Stimulated activated CD4-positive, alpha-beta T cell treated with anti-CD3 and anti-CD28 coated beads, TNF-alpha, amount 100 ng/mL, for 24 hours (primary cell): ENCODE measurements at regions not wholly inside any gene's neighbourhood (a gene's known extent, or its start where the extent isn't known, plus 50 kb on each side); places are given as distances from the start of the nearest gene placed in this dataset.
"Not testable (repeated sequence)": the region's sequence is repeated elsewhere in the genome, so short reads cannot be mapped to it uniquely, and the experiment has no call there.

Experiments
- DNase-seq, 3 experiments: peaks; one replicate each; pipeline ENCODE4 v3.0.0-alpha.2; 2020; ENCODE audit warnings: low read depth in 3 of 3

DNA sequence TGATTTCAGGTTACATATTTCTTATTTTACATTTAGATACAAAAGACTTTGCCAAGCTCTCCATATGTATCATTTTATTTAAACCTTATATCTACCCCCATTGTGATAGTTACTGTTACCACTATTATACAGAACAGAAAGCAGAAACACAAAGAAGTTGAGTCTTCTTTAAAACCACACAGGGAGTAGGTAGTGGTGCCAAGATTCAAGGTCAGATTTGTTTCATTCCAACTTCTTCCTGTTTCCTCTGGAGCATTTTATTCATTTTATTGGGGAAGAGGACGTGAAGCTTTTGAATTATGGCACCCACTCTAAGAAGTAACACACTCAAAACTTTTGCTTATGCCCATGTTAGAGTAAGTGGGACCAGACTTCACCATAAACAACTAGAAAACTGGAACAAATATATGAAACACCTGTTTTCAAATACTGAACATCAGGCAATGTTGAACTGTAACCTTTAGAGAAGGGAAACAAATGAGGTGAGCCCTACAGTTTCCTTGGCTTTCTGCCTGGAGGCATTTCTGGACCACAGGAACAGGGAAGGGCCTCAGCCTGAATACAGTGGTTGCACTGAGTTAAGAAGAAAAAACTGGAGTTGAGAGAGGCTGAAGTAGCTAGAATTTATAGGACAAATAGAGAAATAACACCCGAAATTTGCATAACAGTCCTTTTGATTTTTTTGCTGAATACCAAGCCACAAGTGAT lies 160.4 kb upstream of the SSTR1 start:
- DNase-seq = no peak

DNA sequence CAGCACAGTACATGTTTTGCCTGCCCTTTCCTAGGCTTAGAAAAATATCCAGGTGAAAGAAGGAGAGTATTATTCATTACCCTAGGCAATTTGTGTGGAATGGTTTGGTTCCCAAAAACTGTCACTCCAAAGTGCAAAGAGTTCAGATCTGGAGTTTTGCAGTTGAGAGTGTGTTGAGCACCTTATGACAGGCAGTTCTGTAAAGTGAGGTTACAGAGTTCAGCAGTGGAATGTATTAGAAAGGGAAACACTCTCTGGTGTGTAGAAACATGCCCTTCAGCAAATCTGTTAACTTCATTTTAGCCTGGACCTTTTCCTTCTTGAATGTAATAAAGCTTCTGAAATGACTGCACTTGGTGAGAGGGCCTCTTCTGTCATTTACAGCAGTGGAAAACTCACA lies 154.0 kb upstream of the SSTR1 start:
- no peak for DNase-seq

DNA sequence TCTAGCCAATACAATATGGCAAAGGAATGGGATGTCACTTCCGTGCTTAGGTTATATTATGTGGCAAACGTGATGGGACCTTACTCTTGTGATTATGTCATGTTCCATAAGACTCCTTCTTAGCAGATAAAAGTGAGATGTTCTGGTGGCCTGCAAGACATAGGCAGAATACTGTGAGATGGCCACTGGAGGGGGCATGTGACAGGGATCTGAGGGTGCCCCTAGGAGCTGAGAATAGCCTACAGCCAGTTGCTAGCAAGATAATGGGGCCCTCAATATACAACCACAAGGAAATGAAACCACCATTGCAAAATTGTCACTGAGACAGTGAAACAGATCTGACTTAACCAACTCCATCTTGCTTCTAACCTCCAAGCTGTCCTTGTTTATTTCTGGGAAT lies 151.4 kb upstream of the SSTR1 start:
- DNase-seq = no peak

DNA sequence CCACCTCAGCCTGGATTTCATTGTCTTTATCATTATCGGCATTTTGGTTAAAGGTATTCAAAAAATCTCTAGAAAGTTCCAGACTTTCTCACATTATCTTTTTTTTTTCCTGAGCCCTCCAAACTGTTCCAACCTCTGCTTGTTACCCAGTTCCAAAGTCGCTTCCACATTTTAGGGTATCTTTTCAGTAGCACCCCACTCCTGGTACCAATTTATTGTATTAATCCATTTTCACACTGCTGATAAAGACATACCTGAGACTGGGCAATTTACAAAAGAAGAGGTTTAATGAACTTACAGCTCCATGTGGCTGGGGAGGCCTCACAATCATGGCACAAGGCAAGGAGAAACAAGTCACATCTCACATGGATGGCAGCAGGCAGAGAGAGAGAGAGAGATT lies 145.5 kb upstream of the SSTR1 start:
- DNase-seq = not testable (repeated sequence)

DNA sequence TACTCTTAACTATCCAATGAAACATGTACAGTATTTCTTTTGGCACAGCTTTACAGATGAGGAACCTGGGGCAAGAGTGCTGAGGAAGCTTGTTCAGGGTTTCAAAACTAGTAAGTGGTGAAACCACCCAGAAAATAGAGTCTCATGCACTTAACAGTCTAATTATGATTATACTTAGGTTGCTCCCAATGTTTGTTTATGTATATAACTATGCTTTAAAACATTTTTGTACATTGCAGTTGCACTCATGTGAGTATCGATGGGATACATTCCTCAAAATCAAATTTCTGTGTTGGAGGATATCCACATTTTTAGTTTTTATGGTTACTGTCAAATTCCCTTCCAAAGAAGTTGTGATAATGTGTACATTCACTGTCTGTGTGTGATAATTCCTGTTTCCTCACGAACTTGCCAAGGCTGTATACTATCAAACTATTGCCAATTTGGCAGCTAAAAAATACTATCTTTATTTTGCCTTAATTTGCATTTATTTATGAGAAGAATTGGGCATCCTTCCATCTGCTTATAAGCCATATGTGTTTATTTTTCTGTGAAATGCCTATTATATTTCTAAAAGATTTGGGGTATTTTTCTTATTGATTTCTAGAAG lies 143.9 kb upstream of the SSTR1 start:
- DNase-seq = no peak

DNA sequence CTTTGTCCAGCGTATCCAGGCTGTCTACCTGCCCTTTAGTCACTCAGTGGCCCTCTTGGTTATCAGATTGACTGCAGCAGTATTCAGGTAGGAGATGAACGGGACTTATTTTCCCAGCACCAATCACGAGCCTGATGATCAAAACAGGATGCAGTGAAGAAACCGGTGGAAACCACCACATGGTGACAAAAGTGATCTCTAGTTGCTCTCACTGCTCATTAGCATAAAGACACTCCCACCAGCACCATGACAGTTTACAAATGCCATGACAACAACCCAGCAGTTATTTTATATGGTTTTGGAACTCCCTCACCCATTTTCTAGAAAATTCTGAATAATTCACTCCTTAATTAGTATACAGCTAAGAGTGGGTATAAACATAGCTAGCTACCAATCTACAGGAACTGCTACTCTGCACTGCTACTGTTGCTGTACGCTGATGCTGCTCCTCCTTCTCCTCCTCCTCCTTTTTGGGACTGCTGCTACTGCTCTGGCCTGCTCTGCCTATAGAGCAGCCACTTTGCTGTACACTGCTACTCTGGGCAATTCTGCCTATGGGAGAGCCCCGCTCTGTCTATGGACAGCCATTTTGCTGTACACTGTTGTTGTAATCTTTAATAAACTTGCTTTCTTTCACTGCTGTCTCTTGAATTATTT lies 142.5 kb upstream of the SSTR1 start:
- peak in 2 of 3 experiments; percentile 9 to 36 for DNase-seq

DNA sequence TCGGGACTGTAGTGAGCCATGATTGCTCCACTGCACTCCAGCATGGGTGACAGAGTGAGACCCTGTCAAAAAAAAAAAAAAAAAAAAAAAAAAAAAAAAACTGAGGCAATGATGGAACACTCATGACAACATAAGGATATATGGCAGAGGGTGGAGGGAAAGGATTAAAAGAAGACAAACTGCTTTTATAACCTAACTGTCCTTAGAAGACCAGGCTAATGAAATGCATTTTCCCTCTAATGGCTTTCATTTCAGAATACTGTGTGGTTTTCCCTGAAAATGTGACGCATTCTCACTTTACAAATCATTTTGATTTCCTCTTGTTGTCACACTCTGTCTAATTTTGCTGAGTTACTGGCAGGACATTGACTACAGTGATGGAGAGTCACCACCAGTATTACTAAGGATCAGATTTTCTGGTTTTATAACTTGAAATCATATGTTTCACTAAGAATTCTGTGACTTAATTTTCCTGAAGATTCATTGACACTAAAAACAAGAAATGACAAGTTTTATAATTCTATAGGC lies 137.6 kb upstream of the SSTR1 start:
- DNase-seq = no peak

DNA sequence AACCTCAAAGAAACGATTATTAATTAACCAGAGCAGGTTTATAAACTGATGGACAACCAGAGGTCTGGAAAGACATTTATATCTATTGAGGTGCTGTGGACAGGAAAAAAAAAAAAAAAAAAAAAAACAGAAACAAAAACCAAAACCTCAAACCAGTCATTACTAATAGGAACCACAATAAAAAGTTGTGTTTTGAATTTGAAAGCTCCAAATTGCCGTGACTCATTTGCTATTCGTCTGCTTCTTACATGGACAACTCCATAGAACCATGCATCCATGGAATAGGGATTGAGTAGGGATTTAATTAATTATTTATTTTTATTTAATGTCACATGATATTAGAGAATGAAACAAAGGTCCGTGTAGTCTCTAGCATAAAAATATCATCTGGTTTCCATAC lies 134.1 kb upstream of the SSTR1 start:
- no peak for DNase-seq

DNA sequence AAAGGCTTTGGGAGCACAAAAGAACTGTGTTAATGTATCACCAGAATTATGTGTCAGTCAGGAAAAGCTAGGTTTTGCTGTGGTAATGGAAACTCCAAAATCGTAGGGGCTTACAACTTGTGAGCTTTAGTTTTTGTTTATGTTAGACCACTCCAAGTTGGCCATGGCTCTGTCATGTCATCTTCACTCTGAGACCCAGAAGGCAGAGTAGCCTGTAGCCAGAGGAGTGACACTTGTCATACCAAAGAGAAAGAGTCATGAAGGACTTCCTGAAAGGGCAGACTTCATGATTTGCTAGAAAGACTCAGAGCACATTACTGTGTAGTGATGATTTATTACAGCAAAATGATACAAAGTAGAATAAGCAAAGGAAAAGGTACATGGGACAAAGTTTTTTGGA lies 133.6 kb upstream of the SSTR1 start:
- DNase-seq = no peak

DNA sequence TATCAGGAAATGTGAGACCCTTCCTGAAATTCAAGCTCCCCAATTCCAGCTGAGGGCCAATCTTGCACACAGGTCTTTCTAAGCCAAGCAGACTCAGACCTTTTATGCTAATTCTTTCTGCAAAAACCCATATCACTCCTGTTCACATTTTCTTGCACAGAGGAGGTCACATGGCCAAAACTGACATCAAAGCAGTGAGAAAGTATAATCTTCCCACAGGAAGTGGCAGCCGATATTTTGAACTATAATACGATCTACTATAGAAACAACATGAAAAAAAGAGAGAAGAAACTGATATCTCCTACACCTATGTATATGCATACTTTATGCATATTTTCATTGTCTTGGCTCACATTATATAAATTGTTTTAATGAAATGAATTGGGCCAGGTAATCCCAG lies 132.9 kb upstream of the SSTR1 start:
- no peak for DNase-seq

DNA sequence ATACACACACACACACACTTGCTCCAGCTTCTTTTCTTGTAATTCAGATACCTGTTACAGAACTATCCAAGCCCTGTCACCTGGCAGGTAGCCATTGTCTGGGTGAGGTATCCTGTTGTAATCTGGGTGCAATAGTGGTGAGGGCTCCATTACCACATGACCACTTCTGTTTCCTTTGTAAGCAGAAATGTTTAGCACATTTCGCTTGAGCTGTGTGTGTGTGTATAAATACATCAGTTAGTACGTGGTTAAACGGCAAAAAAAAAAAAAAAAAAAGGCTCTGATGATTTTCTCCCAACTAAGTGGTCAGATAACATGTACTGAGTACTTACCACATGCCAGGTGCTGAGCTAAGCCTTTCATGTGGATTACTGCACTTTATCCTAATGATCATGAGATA lies 129.3 kb upstream of the SSTR1 start:
- no peak for DNase-seq

DNA sequence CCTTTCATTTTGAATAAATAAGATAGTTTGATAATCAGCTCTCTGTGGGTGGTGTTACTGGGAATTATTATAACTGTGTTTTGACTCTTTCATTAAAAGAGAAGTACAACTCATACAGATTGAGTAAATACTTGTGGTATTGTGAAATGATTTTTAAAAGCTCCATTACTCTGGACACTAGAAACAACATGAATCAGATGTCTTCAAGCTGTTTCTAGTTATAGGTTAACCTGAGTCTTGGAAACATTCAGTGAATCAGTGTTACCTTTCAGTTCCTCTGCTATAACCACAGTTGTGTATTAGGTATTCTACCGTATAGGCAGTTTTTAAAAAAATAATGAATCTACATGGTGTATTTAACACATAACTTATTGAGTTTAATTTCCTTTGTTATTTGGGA lies 128.4 kb upstream of the SSTR1 start:
- DNase-seq = no peak

DNA sequence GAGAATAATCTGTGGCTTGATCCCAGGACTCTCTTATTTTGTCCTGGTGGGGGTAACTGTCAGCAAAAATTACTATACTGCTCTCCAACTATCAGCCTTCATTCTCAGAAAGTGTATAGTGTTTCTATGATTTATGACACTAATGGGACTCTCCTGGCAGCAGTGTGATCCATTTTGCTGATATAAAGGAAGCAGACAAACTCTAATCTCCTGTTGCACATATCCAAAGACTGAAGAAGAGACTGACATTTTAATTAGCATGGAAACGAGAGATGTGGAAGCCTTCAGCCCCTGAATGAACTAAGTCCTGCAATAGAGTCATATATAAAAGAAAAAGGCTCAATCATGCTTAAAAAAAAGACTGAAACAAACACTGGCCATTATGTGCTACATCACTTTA lies 127.8 kb upstream of the SSTR1 start:
- no peak for DNase-seq

DNA sequence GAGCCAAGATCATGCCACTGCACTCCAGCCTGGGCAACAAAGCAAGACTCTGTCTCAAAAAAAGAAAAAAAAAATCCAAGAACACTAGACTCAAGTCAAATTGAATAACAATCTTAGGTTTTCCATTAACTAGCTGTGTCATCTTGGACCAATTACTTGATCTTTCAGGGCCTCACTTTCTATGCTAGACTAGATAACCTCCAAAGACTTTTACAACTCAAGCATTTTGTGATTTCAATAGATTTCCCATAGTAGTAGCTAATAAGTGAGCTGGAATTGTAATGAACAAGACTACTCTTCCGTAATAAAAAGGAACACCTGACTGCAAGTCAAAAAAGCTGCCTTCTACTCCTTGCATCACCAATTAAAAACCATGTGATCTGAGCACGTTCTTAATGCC lies 127.0 kb upstream of the SSTR1 start:
- DNase-seq = no peak

DNA sequence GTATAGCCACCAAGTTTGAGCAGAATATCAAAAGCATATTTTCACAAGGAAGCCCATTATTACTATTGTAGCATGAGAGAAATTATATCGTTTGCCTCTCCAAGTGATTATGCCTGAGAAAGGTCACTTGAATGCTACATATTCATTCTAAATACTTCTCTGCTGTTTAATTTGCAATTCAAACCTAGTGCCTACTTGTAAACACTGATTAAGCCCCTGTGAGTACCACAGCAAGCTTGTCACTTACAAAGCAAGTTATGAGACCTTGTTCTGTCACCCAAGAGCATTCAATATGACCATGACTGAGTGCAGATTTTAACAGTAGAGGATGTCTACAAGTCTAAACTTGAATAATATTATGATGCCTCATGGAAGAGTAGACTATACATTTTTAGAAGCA lies 124.7 kb upstream of the SSTR1 start:
- no peak for DNase-seq

DNA sequence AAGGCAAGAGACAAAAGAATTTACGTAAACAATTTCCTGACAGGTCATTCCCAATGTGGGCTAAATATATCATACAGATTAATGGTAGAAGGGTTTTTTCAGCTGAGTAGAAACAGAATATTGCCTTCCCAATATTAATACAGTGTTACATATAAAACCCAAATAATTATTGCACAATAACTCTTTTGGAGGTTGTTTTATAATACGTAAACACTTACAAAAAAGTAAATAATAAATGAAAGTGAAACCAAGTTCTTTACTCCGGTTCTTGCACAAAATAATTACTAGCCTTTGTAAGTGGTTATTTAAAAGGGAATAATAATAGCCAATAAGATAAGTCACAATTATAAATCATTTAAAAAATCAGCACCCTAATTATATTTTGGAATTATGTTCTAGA lies 118.6 kb upstream of the SSTR1 start:
- no peak for DNase-seq

DNA sequence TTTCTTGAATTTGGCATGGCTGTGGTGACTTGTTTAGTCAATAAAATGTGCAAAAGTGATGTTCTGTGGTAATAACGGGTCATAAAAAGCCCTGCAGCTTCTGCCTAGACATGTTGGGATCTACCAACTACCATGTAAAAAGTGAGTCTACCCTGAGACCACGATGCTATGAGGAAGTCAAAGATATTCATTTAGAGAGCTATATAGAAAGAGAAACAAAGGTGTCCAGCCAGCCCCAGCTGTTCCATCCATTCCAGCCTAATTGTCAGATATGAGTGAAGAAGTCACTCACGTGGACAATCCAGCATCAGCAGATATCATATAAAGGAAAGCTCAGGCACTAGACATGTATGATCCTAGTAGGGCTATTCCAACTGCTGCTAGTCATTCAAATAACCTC lies 117.2 kb upstream of the SSTR1 start:
- DNase-seq = no peak

DNA sequence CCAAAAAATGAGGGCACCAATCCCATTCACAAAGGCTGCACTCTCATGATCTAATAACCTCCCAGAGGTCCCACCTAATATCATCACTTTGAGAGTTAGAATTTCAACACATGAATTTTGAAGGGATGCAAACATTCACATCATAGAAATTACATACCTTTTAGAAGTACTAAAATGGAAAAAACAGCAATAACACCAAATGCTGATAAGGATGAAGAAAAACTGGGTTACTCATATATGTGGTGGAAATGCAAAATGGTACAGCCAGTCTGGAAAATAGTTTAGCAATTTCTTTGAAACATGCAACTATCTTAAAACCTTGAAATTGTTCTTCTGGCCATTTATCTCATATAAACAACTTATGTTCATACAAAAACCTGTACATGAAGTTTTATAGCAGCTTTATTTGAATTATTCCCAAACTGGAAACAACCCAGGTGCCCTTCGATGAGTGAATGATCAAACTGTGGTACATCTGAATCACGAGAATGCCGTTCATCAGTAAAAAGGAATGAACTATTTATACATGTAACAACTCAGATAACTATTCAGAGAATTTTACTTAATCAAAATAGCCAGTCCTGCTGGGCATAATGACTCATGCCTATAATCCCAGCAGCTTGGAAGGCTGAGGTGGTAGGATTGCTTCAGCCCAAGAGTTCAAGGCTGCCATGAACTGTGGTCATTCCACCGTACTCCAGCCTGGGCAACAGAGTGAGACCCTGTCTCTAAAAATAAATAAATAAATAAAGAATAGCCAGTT lies 109.4 kb upstream of the SSTR1 start:
- no peak for DNase-seq

DNA sequence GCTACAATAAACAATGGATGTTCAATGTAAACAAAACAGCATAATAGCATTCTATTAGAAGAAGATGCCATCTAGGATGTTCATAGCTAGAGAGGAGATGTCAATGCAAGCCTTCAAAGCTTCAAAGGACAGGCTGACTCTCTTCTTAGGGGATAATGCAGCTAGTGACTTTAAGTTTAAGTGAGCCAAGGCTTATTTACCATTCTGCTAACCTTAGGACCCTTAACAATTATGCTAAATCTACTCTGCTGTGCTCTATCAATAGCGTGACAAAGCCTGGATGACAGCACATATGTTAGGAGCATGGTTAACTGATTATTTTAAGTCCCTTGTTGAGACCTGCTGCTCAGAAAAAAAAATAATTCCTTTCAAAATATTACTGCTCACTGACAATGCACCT lies 106.0 kb upstream of the SSTR1 start:
- DNase-seq = no peak

DNA sequence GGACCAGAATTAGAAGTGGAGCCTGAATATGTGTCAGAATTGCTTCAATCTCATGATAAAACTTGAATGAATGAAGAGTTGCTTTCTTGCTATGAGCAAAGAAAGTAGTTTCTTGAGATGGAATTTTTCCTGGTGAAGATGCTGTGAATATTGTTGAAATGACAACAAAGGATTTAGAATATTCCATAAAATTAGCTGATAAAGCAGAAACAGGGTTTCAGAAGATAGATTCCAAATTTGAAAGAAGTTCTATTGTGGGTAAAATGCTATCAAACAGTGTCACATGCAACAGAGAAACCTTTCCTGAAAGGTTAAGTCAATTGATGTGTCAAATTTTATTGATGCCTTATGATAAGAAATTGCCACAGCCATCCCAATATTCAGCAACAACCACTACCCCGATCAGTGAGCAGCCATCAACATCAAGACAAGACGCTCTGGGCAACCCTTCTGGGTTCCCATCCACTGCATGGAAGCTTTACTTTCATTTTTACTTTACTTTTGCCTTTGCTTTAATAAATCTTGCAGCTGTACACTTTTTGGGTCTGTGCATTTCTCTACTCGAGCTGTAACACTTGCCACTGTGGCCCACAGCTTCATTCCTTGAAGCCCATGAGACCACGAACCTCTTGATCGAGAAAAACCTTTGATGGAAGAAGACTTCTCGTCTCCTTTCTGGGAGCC lies 104.0 kb upstream of the SSTR1 start:
- DNase-seq = no peak

DNA sequence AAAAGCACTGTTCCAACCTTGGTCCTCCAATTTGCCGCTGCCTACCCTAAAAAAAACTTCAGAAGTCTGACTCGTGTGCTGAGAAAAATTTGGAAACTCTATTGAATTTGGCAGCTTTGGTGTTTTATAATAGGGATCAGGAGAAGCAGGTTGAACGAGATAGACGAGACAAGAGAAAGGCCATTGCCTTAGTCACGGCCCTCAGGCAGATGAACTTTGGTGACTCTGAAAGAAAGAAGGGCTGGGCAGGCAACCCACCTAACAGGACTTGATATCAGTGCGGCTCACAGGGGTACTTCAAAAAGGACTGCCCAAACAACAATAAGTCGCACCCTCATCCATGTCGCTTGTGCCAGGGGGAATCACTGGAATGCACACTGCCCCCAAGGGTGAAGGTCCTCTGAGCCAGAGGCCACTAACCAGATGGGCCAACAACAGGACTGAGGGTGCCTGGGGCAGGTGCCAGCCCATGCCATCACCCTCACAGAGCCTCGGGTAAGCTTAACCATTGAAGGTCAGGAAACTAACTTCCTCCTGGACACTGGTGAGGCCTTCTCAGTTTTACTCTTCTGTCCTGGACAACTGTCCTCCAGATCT lies 102.5 kb upstream of the SSTR1 start:
- no peak for DNase-seq
